ENCODE measurements at regions not wholly inside any gene's neighbourhood (a gene's known extent, or its start where the extent isn't known, plus 50 kb on each side); places are given as distances from the start of the nearest gene placed in this dataset.

DNA sequence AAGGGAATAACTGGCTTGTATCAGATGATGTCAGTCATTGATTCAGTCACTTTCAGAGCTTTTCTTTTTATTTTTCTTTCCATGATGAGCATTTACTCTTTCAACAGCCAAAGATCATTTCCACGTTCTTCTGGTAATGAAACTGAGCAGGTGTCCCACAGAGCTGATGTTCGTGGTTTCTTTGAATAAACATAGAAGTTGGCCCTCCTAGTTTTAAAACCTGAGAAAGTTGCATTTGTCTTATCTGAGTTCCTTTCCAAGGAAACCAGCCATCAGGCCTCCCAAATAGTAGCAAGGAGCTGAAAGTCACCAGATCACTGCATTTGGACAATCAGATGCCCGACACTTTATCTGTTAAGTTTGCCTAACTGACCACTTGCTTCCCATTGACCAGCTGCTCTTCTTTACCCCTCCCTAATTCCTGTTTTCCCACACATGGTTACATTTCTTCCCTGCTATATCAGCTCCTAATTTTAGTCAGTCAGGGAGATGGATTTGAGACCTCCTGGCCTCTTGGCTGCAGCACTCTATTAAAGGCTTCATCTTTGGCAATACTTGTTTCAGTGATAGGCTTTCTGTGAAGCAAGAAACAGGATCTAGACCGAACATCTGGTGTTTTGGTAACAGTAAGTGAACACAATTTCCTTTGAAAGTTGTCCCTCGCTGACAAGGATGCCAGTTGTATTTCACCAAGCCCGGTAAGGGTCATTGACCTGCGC is 420.8 kb downstream of the CHSY3 start:
- no peak for TF ChIP-seq ZNF317 (CRISPR knock-in tag; IDR thresholded peaks at IDR 0.05; ENCODE audit: borderline replicate concordance, low read depth)
- TF ChIP-seq ETV6 (CRISPR knock-in tag; IDR thresholded peaks at IDR 0.05), result no peak
- no peak for TF ChIP-seq ZNF232 (CRISPR knock-in tag; IDR thresholded peaks at IDR 0.05)
- TF ChIP-seq USF2 (CRISPR knock-in tag; IDR thresholded peaks at IDR 0.05), result no peak
- TF ChIP-seq, protein P1, sequence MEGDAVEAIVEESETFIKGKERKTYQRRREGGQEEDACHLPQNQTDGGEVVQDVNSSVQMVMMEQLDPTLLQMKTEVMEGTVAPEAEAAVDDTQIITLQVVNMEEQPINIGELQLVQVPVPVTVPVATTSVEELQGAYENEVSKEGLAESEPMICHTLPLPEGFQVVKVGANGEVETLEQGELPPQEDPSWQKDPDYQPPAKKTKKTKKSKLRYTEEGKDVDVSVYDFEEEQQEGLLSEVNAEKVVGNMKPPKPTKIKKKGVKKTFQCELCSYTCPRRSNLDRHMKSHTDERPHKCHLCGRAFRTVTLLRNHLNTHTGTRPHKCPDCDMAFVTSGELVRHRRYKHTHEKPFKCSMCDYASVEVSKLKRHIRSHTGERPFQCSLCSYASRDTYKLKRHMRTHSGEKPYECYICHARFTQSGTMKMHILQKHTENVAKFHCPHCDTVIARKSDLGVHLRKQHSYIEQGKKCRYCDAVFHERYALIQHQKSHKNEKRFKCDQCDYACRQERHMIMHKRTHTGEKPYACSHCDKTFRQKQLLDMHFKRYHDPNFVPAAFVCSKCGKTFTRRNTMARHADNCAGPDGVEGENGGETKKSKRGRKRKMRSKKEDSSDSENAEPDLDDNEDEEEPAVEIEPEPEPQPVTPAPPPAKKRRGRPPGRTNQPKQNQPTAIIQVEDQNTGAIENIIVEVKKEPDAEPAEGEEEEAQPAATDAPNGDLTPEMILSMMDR (IDR thresholded peaks at IDR 0.05), result no peak
- TF ChIP-seq TCF7 (CRISPR knock-in tag; IDR thresholded peaks at IDR 0.05; ENCODE audit: low read depth), result no peak
- TF ChIP-seq, protein P2, sequence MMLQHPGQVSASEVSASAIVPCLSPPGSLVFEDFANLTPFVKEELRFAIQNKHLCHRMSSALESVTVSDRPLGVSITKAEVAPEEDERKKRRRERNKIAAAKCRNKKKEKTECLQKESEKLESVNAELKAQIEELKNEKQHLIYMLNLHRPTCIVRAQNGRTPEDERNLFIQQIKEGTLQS (CRISPR knock-in tag; conservative IDR thresholded peaks at IDR 0.05), result no peak
- TF ChIP-seq, protein P3, sequence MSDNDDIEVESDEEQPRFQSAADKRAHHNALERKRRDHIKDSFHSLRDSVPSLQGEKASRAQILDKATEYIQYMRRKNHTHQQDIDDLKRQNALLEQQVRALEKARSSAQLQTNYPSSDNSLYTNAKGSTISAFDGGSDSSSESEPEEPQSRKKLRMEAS (CRISPR knock-in tag; IDR thresholded peaks at IDR 0.05), result no peak
